Activated T-cell treated with anti-CD3 and anti-CD28 coated beads for 1 hour (primary cell): ENCODE measurements at regions not wholly inside any gene's neighbourhood (a gene's known extent, or its start where the extent isn't known, plus 50 kb on each side); places are given as distances from the start of the nearest gene placed in this dataset.

Source experiments
- DNase-seq: peaks from one replicate; pipeline ENCODE4 v3.0.0-alpha.2; 2020; ENCODE audit warnings: low read depth

DNA sequence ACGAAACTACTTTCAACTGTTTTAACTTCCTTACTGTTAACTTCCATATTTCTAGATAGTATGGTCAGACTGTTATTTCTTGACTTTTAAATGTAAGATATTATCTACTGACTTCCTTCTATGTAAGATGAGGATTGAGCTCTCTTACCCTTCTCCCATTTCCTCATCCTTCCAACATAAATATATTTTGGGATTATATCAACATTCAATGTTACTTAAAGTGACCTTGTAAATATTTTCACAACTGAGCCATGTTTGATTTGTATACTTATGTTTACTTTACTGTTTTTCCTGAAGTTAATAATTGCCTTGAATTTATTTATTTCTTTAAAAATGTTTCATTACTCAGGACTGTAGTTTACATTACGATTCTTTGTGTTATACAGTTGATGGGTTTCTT lies 148.7 kb downstream of the ZIC5 start:
- no peak for DNase-seq

DNA sequence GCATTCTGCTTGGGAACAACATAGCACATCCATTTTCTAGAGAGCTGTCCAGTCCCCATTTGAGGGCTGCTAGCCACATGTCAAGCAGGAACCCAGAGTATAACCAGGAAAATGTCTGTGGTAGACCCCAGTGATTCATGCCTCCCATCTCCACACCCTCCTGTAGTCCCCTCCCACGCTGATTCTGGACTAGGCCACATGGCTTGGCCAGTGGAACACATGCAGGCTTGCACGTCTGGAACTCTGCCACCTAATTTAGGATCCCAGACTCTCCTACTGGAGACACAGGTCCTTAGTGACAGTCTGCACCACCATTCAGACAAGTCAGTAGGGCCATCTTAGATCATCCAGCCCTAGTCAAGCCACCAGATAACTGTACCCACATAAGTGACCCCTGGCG lies 149.8 kb downstream of the ZIC5 start:
- no peak for DNase-seq

DNA sequence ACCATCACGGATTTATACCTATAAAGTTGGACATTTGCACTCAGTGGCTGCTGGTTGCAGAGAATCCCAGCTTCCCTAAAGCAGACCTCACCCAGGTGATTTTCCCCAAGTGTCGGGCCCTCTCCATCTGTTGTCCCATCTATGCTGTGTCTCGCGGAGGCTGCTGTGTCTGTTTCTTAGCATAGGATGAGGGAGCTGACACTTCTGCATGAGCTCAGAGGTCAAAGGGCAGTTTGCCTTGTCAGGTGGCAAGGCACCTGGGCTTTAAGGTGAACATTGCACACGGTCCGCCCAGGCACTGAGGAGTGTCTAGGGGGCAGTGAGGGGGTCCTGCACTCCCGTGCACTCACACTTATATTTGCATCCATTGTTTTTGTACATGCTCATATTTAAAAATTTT lies 151.6 kb downstream of the ZIC5 start:
- no peak for DNase-seq

DNA sequence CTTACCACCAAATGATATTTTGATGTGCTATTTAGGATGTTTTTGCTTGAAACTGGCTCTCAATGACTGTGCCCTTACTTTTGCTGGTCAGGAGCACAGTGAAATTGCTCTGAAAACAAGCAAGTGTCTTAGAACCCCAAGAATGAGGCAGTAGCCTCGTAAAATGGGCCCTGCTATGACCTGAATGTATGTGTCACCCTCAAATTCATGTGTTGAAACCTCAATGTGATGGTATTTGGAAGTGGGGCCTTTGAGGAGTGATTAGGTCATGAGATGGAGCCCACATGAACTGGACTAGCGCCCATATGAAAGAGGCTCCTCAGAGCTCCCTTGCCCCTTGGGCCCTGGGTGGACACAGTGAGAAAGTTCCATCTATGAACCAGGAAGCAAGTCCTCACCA lies 155.2 kb downstream of the ZIC5 start:
- no peak for DNase-seq

DNA sequence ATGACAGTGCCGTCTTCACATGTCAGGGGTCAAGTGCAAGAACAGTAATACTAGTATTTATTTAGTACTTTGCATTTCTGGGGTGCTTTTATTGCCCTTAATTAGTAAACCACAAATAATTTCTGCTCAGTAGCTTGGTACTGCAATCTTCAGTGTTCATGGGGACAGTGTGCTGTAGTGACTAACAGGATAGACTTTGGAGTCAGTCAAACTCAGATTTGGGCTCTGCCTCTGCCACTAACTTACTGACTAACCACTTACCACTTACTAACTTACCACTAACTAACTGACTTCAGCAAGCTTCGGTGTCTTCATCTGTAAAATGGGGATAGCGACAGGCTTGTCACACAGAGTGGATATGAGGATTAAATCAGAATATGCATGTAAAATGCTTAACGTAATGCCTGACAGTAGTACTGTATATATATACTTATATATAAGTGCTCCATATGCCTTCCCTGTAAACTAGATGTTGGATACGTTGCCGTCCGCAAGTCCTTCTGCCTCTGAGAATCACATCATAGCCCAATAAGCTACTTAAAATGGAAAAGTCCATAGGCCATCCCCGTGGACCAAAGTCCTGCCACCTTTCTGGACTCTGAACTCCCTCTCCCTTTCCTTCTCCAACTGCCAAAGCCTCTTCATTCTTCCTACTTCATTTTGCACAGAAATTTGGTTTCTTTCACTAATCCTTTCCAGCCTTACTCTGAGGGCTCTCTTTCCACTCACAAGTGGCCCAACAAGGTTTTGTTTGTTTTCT lies 158.1 kb downstream of the ZIC5 start:
- DNase-seq, result no peak

DNA sequence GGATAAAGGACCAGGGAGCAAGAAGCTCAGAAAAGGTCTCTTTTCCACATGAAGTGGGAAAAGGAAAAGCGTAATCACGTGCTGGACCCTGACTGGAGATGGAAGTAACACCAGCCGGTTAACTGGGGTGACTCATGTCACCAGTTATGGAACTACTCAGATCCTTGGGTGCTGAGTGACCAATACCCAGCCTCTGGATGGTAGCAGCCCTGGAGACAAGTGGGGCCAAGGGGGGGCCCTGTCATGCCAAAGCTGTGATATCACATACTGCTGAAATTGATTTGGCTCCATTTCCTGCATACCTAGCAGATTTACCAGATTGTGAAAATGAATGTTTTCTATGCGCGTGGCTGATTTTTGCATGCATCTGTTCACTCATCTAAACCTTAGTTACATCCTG lies 158.9 kb downstream of the ZIC5 start:
- no peak for DNase-seq

DNA sequence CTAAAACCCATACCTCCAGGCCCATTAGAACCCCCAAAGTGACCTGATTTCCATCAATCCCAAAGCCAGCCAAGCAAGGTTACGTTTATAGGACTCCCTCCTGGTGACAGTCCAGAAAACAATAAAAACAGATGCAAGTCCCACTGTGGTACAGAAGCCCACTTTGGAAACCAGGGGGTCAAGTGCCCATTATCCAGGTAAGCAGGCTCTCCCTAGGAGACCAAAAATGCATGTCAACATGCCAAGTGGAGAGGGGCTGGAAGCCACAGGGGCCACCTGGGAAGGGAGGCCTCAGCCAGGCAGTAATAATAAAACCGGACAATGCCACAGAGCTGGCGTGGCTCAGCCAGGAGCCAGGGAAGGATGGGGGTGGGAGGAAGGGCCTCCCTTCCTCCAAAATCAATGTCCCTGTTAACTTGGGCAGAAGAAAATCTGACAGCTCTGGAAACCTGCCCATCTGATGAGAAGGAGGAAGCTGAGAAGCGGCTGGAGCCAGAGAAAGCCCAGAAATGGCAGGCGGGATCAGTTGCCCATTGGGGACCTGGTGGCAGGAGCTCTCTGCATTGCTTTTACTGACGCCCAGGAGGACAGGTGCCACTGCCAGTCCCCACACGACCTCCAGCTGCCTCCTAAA lies 160.4 kb downstream of the ZIC5 start:
- no peak for DNase-seq

DNA sequence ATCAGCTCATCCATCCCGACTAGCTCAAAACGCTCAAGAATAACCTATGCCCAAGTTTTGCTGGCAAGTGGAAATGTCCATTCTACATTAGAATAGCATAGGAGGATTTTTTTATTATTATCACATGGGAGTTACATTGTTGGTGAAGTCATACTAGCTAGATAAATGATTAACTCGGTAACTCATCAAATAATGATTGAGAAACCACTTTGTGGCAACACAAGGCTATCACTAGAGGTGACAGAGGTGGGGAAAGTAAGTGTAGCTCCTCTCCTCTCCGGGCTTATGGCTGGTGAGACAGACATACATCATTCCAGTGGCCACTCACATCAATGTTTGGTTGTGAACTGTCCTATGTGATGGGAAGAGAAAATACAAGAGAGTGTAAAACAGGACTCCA lies 161.6 kb downstream of the ZIC5 start:
- DNase-seq, result no peak

DNA sequence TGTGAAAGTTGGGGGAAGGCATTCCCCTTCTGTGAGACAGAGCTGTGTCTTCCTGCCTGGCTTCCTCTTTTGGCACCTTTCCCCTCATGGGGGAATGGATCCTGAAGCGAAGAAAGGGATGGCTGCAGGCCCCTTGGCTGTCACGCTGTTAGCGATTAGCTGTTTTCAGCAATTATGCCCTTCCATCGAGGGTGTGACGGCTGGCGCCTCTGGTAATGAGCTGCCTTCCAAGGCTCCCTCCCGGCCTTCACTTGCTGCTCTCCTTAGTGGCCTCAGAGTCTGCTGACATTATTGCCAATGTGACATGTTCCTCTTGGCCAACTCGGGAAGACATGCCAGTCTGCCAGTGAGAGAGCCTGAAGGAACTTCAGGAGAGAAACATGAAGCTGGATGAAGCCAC lies 162.1 kb downstream of the ZIC5 start:
- DNase-seq, result no peak

DNA sequence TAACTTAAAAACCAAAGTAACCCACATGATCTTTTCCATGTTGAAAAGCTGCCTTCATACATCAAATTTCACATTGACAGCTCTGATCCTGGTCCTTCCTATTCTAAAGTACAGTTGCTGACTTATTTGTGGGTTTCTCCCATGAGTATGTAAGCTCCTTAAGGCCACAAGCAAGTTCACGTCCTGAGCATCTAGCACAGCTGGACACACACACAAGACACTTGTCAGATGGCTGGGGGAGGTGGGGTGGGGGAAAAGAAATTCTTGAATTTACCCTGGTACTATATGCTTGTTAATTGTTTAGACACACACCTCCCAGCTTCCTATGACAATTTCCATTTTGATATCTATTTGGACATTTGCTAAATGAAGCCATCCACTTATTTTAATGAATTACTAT lies 162.8 kb downstream of the ZIC5 start:
- no peak for DNase-seq

DNA sequence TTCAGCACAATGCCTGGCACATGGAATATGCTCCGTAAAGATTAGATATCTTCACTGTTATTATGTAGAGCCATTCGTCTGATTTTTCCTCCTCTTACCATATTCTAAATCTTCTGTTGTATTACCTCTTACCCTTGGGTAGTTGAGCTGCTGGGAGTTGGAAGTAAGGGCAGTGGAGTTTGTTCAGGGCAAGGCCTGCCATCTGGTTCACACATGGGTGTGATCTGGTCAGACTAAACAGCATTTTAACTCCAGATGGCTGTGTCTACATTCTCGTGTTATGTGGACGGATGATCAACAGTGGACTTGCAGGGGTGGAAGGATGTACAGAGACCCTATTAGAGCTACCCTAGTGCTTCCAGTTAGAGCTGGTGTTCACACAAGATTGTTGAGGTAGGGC lies 164.9 kb downstream of the ZIC5 start:
- DNase-seq, result no peak

DNA sequence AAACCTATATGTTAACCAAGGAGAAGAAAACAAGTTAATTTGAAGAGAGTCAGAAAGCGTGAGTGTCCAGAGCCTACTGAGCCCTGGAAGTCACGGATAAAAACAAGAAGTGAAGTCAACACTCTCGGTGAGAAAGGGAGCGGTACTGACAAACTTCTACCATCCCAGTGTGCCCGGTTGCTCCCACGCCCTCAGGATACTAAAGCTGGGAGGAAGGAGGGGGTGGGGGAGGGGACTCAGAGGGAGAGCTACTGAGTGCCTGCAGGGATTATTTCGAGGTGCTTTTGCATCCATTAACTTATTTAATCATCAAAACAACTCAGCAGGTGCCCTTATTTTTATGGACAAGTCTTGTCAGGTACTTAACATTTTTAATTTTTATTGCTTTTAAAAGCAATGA lies 166.2 kb downstream of the ZIC5 start:
- DNase-seq, result no peak

DNA sequence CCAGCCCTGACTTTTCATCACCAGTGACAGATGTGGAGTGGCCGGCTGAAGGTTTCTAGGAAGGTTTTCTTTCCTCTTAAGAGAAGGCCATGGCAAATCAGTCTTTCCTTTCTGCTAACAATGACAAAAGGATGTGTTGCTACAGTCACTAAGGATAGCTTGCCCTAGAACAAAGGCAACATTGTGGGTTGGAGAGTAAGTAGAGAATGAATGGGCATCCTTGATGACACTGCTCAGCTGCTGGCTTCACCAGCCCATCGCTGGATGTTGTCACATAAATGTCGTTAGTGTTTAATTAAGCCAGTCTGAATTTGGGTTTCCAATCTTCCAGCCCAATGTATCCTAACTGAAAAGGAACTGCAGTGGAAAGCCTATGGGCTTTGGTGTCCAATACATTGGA lies 168.4 kb downstream of the ZIC5 start:
- DNase-seq, result no peak

DNA sequence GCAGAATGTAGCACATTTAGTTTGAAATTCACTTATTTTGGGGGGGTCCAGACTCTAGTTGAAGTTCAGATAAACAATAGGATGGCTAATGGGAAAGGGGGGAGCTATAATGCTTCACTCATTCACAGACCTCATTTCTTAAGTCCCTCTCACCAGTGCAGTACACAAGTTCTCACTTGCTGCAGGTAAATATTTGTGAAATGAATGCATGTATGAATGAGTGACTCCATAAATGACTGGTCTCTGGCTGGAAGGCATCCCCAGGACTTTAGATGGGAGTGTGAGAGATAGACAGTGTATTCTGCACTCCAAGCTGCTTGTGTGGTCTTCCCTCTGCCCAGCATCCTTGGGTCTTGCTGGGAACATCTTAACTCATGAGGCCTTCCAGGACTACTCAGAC lies 169.2 kb downstream of the ZIC5 start:
- no peak for DNase-seq

DNA sequence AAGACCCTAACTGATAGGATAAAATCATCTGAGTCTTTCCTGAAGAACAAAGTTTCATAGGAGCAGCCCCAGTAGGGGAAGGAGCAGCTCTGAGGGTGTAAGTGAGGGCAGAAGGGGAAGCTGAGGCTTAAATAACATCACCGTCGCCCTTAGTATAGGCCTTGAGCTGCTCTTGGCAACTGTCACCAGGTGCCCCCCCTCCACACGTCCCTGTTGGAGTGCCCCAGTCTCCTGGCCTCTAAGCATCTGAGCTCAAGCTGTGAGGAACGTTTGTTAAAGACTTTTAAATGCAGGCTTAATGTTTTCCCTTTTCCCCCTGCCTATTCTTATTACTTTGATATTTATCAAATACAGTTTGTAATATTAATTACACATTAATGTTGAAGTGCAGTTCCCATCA lies 170.6 kb downstream of the ZIC5 start:
- DNase-seq, result no peak

DNA sequence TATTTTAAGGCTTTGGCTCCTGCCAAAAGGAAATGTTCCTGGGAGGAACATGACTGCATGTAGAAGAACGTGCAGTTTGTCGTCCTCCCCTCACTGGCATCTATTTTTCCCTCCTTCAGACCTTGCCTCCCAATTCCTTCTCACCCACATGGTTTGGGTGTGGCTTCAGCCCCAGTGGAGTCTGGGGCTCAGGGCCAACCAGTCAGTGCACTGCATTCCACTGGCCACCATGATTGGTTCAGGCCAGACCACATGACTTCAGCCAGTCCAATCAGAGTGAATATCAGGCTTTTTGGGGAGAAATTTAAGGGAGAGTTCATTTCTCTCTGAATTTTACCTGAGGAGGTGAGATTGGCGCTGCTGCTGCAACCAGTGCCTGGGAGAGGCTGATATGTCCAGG lies 171.6 kb downstream of the ZIC5 start:
- DNase-seq, result no peak

DNA sequence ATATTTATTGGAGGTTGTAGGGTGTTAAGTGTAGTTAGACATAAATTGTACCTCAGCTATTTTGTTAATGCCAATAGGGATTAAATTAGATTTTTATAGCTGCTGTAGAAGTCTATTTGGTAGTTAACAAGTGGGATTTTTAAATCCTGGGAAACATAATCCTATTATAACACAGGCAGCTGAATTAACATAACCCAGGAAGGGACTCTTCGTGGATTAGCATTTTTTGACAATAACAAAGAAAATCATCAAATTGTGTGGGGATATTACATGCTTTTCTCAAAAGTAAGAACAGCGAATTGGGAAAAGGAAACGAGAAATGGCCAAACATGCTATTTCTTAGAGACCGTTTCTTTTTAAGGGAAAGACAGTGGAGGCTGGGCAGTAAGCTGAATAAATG lies 172.8 kb downstream of the ZIC5 start:
- DNase-seq, result no peak

DNA sequence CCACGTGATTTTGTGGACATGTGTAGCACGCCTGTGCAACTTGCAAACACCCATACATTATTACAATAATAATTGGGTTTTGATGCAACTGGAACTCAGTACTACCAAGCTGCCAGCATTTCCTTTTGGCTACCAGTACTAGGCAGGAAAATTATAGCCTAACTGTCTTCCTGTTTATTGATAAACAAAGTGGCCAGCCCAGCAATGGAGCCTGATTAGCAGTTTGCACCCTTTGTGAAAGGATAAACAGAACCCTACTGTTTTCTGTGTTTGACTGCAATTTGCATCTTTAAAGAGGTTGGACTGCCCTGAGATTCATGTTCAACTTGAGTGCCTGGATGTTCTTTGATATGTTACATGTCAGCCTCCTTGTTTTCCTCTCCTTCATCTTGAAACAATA lies 173.9 kb downstream of the ZIC5 start:
- DNase-seq, result no peak

DNA sequence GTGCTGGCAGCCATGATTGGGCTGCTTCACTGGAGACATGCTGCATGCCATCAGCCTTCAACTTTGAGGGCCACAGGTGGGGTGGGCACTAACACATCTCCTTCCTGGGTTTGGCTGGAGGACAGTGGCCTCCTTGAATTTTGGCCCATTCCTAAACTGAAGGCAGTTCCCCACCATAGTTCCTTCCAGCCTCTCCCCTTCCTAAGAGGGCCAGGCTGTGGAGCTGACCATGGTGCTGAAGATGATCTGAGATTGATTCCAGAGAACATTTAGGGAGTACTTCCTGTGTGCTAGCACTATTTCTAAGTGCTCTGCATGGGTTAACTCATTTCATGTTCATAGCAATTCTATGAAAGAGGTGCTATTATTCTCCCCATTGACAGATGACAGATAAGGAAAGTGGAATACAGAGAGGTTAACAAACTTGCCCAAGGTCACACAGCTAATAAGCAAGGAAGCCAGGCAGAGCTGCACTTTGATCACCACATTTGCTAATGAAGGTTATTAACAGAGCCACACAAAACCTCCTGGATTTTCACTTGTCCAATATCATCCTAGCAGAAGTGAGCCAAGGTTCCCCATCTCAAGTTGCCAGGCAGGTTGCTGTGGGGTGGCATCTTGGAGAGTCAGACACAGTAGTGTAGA lies 175.3 kb downstream of the ZIC5 start:
- no peak for DNase-seq

DNA sequence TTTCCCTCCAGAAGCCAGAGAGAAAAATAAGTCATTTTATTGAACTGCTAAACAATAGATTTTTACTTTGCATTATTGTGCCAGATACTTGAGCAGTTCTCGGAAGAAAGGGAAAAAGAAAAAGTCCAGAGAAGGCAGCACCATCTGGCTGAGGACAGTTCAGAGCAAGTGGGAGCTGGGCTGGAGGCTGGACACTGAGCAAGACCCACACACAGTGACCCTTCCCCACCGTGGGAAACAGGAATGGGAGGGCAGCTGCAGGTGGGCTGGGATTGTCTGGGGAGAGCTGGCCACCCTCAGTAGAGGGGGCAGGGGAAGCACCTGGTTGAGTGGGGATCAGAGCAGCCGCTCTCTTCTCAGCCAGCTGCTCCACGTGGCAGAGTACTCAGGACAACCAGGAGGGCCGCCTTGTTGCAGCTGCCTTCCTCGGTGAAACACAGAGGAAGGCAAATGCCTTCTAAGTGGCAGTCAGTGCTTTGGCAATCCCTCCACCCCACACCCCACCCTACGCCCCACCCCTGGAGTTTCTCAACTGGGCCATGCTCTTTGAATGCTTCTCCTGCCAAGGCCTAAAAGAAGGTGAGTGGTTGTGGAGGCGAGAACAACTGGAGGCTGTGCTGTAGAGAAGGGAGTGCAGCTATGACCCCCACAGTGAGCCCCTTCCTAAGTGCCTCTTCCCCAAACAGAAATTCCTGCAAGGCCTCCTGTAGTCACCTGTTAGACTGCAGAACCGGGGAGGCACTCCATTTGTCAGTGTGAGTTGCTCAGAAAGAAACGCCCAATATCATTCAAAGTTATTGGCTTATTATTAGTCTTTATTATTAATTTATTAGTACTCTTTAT lies 179.3 kb downstream of the ZIC5 start:
- no peak for DNase-seq

DNA sequence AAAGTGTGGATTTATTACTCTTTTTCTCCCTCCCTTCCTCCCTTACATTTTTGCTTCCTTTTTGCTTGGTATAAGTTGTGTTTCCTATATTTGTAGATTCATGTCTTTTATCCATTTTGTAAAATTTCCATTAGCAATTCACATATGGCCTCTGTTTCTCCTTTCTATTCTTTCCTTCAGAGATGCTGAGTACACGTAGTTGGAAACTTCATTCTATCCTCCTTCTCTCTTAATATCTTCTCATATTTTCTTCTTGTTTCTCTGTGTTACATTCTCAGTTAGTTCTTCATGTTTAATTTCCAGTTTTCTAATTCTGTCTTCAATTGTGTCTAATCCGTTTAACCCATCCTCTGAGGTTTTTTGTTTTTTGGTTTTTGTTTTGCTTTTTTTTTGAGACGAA lies 188.9 kb downstream of the ZIC5 start:
- DNase-seq, result no peak

DNA sequence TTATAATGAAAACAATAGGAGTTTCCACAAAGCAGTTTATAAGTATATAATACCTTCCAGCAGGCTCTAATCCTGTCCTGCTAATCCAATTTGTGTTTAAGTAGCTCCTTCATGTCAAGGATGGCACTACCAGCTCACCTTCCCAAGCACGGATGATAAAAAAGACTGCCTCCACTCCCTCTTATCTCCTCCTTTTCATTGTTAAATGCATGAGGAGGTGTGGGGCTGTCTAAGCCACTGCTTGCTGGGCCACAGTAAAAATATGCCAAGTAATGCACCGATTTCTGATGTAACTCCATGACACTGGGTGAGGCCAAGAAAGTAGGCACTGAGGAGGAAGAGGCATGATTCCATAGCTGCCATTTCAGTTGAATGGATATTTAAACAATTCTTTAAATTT lies 193.1 kb downstream of the ZIC5 start:
- DNase-seq, result no peak

DNA sequence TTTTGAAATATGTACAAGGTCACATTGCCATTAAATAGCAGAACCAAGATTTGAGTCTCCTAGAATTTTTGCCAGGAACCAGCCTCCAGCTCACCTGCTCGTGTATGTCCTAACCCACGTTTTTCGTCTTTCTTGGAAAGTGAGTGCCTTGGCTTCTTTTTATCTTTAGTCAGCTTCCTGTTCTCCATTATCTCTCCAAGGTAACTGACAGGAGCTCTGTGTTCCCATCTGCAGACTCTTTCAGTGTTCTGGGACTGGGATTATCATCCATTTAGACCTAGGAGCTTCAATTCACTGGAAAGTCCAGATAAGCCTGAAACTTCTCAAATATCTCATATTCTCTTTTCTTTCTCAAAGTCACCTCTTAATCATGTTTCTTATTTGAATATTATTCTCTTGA lies 193.7 kb downstream of the ZIC5 start:
- DNase-seq, result no peak
